Activated CD4-positive, alpha-beta memory T cell treated with anti-CD3 and anti-CD28 coated beads, Interleukin-2, amount 10 ng/mL, durations not matched to agents 7 days and 5 days (primary cell): ENCODE measurements at regions not wholly inside any gene's neighbourhood (a gene's known extent, or its start where the extent isn't known, plus 50 kb on each side); places are given as distances from the start of the nearest gene placed in this dataset.

ENCODE experiments used
- CTCF ChIA-PET: fragments of 350-600 bp; sonication (Branson Sonifier 250); formaldehyde crosslinking; loops from one replicate; lab custom pipeline; 2021; ENCODE audit warnings: antibody characterized with exemption, inconsistent platforms; lab: Charles Lee
- POLR2A ChIA-PET: fragments of 350-600 bp; sonication (Branson Sonifier 250); formaldehyde crosslinking; loops from one replicate; lab custom pipeline; 2021; ENCODE audit warnings: antibody characterized with exemption; lab: Charles Lee
- DNase-seq: peaks from one replicate; pipeline ENCODE4 v3.0.0-alpha.2; 2020
- H3K27ac Mint-ChIP-seq: one replicate; pipeline ENCODE4 v1.8.0; 2021; ENCODE audit warnings: mild to moderate bottlenecking, mixed read lengths
- H3K27me3 Mint-ChIP-seq: one replicate; pipeline ENCODE4 v1.8.0; 2021; ENCODE audit warnings: mixed read lengths
- H3K36me3 Mint-ChIP-seq: one replicate; pipeline ENCODE4 v1.8.0; 2021; ENCODE audit warnings: low read depth, mixed read lengths
- H3K4me1 Mint-ChIP-seq: one replicate; pipeline ENCODE4 v1.8.0; 2021; ENCODE audit warnings: mixed read lengths
- H3K4me3 Mint-ChIP-seq: one replicate; pipeline ENCODE4 v1.8.0; 2021; ENCODE audit warnings: mild to moderate bottlenecking, mixed read lengths
- H3K9me3 Mint-ChIP-seq: one replicate; pipeline ENCODE4 v1.8.0; 2021; ENCODE audit warnings: mixed read lengths

DNA sequence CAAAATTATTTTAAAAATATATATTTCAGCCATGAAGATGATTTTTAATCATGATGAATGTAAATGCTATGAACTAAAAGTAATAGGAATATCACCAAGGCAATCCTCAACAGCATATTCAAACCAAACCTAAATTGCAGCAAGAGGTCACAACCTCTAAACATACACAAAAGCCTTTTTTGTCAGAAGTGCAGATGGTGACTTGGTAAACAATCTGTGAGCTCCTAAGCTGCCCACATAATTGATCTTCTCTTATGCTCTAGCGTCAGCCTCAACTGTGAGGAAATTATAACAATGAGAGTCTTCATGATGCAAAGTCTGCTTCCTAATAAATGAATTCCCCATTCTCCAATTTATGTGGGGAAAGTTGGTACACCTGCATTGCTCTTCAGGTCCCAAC, 113.2 kb downstream of the TSN start:
- H3K36me3 Mint-ChIP-seq: no peaks in the 10 kb centered on the region
- CTCF ChIA-PET: no interaction called here
- no peaks in the 10 kb centered on the region for H3K4me1 Mint-ChIP-seq
- POLR2A ChIA-PET: no interaction called here
- H3K27ac Mint-ChIP-seq: no peak overlapping the region
- no peaks in the 10 kb centered on the region for H3K9me3 Mint-ChIP-seq
- H3K4me3 Mint-ChIP-seq: no peak overlapping the region
- no peak for DNase-seq
- H3K27me3 Mint-ChIP-seq: peaks cover 3% of the 10 kb centered on the region

DNA sequence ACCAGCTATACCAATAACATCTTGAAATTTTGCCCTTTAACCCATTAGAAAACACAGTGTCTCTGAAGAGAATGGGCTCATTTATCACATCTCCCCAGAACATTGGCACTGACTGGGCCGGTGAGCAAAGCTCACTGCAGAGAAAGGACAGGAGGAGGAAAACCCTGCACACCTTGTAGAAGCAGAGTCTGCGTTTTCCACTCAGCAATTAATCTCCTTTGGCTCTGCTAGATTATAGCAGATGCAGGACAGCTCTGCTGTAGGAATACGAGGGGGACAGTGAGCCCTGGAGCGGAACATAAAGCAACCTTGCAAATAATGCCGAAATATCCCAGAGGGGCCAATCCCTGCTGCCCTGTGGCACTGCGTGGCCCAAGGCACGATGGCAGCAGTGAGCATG, 113.9 kb downstream of the TSN start:
- Mint-ChIP-seq H3K4me1 (no peaks in the 10 kb centered on the region), H3K27ac (no peak overlapping the region), H3K27me3 (peaks cover 2% of the 10 kb centered on the region), H3K4me3 (no peak overlapping the region), H3K9me3 (no peaks in the 10 kb centered on the region), H3K36me3 (no peaks in the 10 kb centered on the region)
- ChIA-PET POLR2A (no interaction called here), CTCF (no interaction called here)
- DNase-seq: no peak

DNA sequence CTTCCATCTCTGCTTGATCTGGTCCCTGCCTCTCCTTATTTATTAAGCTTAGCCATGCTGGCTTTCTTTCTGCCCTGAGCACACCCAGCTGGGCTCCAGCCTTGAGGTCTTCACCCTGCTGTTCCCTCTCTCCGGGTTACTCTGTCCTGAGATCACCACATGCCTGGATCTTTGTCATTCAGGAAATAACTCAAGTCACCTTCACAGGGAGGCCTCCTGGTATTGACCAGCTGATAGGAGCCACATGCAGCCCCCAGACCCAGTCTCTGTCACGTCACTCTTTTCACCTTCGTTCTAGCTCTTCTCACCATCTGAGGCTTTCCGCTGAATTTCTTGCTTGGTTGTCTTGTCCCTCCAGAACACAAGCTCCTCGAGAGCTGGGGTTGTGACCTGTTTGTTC, 114.4 kb downstream of the TSN start:
- ChIA-PET POLR2A (no interaction called here), CTCF (no interaction called here)
- no peaks in the 10 kb centered on the region for H3K36me3 Mint-ChIP-seq
- H3K4me3 Mint-ChIP-seq: no peak overlapping the region
- H3K4me1 Mint-ChIP-seq: no peaks in the 10 kb centered on the region
- no peak overlapping the region for H3K27ac Mint-ChIP-seq
- no peak for DNase-seq
- H3K27me3 Mint-ChIP-seq: peaks cover 4% of the 10 kb centered on the region
- H3K9me3 Mint-ChIP-seq: no peaks in the 10 kb centered on the region

DNA sequence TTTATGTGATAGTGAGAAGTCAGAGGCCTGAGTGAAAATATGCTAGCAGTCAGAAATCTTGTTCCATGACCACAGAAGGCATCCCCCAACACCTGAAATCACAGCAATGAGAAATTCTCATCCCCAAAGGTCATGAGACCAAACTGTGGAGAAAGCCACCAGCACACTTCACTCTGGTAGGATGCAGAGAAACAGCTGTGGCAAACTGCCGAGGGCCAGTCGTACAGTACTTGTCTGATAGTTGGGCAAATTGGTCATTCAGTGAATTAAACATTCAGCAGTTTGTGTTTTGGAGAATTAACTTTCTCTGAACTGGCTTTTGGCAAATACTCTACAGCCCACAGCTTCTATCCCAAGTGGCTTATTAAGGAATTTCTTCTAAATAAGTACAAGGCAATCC, 117.2 kb downstream of the TSN start:
- H3K4me1 Mint-ChIP-seq: no peaks in the 10 kb centered on the region
- no peak for DNase-seq
- POLR2A ChIA-PET: no interaction called here
- H3K36me3 Mint-ChIP-seq: no peaks in the 10 kb centered on the region
- CTCF ChIA-PET: no interaction called here
- no peaks in the 10 kb centered on the region for H3K9me3 Mint-ChIP-seq
- peaks cover 6% of the 10 kb centered on the region for H3K27me3 Mint-ChIP-seq
- no peak overlapping the region for H3K27ac Mint-ChIP-seq
- no peak overlapping the region for H3K4me3 Mint-ChIP-seq

DNA sequence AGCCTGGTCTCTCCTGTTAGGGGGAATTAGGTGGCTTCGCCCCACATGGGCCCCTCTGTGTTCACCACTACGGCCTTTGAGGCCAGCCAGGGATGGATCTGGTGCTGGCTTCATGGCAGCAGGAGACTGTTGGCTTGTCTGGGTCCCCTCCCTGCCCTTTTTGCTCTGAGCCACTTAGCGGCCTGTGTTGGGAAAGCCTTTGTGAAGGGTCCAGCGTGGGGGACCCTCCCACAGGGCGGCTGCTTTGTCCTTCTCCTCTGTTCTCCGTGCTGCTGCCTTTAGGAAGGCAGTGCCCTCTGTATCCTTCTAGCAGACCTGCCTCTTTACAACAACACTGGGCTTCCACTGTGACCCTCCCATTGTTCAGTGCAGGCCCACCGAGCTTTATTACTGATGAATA, 118.4 kb downstream of the TSN start:
- peaks cover 13% of the 10 kb centered on the region for H3K27me3 Mint-ChIP-seq
- DNase-seq: no peak
- no peak overlapping the region for H3K27ac Mint-ChIP-seq
- H3K36me3 Mint-ChIP-seq: no peaks in the 10 kb centered on the region
- no peaks in the 10 kb centered on the region for H3K4me1 Mint-ChIP-seq
- CTCF ChIA-PET: no interaction called here
- POLR2A ChIA-PET: no interaction called here
- no peaks in the 10 kb centered on the region for H3K9me3 Mint-ChIP-seq
- H3K4me3 Mint-ChIP-seq: no peak overlapping the region

DNA sequence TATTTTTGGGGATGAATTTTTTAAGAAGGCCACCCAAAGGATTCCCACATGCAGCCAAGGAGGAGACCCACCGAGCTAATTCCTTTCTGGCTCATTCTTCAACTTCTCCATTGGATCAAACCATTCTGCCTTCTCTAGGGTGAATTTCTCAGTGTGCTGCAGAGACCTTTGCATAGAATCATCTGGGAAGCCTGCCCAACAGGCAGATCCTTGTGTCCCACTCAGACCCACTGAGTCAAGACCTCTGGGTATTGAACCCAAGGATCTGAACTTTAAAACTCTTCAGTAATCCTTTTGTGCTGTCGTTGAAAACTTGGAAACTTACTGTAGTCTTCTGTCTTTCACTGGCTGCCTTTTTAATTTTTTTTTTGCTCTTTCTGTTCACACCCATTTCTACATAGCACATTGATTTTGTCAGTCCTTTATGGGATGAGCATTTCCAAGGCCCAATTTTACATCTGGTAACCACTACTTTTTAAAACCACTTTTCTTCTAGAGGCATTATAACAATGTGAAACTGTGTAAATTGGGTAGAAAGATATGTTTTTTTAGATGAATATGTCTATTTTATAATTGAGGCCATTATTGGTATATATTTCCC, 120.2 kb downstream of the TSN start:
- Mint-ChIP-seq H3K27ac (no peak overlapping the region), H3K9me3 (no peaks in the 10 kb centered on the region), H3K36me3 (no peaks in the 10 kb centered on the region), H3K4me1 (no peaks in the 10 kb centered on the region), H3K4me3 (no peak overlapping the region), H3K27me3 (peaks cover 13% of the 10 kb centered on the region)
- no peak for DNase-seq
- CTCF ChIA-PET: interaction anchor here (1.3 kb wide), 1 partner anchor 13 kb away, joined by 6 read pairs; no protein-coding TSS in a partner anchor
- POLR2A ChIA-PET: no interaction called here

DNA sequence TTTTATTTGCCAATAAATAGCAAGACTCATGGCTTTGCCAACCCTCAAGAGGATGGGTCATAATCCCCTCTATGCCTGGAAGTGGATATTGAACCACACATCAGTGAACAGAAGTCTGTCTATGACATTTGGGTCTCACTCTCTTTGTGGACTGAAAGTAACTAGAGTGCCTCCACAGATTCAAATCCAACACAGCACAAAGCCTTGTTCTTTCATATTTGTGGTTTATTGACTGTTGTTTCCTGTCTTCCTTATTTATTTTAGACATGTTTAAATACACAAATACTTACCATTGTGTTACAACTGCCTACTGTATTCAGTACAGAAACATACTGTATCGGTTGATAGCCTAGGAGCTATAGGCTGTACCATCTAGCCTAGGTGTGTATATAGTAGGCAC, 121.9 kb downstream of the TSN start:
- H3K27me3 Mint-ChIP-seq: peaks cover 16% of the 10 kb centered on the region
- H3K4me3 Mint-ChIP-seq: no peak overlapping the region
- no peaks in the 10 kb centered on the region for H3K9me3 Mint-ChIP-seq
- no peaks in the 10 kb centered on the region for H3K4me1 Mint-ChIP-seq
- no peaks in the 10 kb centered on the region for H3K36me3 Mint-ChIP-seq
- no peak for DNase-seq
- no peak overlapping the region for H3K27ac Mint-ChIP-seq
- POLR2A ChIA-PET: no interaction called here
- CTCF ChIA-PET: no interaction called here

DNA sequence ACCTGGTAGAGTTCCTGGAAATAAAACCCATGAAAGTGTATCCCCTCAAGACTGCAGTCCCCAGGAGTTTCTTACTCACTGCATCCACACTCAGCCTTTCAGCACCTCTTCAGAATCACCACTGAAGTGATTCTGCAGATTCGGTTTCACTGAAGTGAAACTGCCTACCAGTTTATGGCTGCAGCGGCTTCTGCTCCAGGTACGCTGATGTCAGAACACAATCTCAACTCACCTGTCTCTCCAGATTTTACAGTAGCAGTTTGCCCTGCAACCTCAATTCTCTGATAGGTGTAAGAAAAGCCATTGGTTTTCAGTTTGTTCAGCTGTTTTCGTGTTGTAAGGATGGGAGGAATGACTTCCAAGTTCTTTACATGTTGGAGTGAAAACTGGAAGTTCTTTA, 124.8 kb downstream of the TSN start:
- DNase-seq: no peak

DNA sequence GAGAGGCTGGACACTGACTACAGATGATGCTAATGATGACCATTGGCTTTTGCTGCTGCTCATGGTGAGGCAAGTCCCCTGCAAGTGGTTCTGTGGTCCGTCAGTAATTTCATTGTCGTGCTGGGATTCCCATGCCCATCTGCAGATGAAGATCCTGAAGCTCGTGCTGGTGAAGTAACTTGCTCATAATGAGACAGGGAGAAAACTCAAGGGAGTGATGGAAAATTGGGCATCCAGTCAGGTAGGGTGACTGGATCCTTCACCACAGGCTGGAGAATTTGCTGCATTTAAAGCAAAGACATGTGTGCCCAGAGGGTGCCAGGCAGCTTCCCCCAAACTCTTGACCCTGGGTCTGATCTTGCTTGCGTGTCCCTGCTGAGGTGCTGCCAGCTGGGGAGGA, 125.6 kb downstream of the TSN start:
- CTCF ChIA-PET: no interaction called here
- no peak for DNase-seq
- H3K4me3 Mint-ChIP-seq: no peak overlapping the region

More for the DNA sequence above, 124.8 kb downstream of the TSN start:
- POLR2A ChIA-PET: no interaction called here
- CTCF ChIA-PET: no interaction called here
- Mint-ChIP-seq H3K4me3 (no peak overlapping the region), H3K27ac (no peak overlapping the region), H3K9me3 (no peaks in the 10 kb centered on the region), H3K4me1 (no peaks in the 10 kb centered on the region), H3K27me3 (peaks cover 21% of the 10 kb centered on the region), H3K36me3 (no peaks in the 10 kb centered on the region)

DNA sequence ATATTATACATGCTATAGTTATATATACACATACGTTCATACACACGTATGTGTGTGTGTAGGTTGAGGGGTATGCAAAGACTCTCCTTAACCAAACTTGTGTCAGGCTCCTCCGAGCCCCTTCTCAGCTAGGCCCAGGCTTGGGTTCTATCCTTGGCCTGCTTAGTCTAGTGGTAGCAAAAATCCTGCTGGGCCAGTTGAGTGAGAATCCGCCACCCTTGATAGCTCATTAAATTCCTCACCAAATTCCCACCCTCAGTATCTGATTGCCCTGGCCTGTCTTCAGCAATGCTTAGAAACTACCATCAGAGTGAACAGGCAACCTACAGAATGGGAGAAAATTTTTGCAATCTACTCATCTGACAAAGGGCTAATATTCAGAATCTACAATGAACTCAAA, 126.5 kb downstream of the TSN start:
- DNase-seq: no peak
- Mint-ChIP-seq H3K9me3 (no peaks in the 10 kb centered on the region), H3K4me3 (no peak overlapping the region), H3K27me3 (peaks cover 24% of the 10 kb centered on the region), H3K36me3 (no peaks in the 10 kb centered on the region), H3K27ac (no peak overlapping the region), H3K4me1 (no peaks in the 10 kb centered on the region)
- POLR2A ChIA-PET: no interaction called here
- CTCF ChIA-PET: no interaction called here

More for the DNA sequence above, 125.6 kb downstream of the TSN start:
- no peak overlapping the region for H3K27ac Mint-ChIP-seq
- no peaks in the 10 kb centered on the region for H3K36me3 Mint-ChIP-seq
- H3K4me1 Mint-ChIP-seq: no peaks in the 10 kb centered on the region
- POLR2A ChIA-PET: no interaction called here
- peaks cover 20% of the 10 kb centered on the region for H3K27me3 Mint-ChIP-seq
- H3K9me3 Mint-ChIP-seq: no peaks in the 10 kb centered on the region

DNA sequence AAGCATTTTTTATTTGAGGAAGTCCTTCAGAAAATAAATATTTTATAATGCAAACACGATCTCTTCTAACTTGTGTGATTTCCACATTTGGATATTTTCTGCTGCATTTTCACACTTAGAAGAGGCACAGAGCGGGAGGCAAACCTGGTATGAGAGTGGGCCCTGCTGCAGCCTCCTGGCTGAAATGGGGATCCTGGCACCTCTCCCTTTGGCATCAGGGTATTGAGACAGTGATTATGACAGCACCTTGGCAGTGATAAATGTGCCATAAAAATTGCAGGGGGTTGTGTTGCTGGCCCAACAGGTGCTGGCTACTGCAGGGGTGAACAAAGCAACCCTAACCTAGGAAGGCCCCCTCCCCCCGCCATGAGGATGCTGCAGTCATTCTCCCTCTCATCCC, 128.6 kb downstream of the TSN start:
- ChIA-PET POLR2A (no interaction called here), CTCF (no interaction called here)
- no peak for DNase-seq
- Mint-ChIP-seq H3K36me3 (no peaks in the 10 kb centered on the region), H3K9me3 (no peaks in the 10 kb centered on the region), H3K27me3 (peaks cover 16% of the 10 kb centered on the region), H3K4me3 (no peak overlapping the region), H3K4me1 (no peaks in the 10 kb centered on the region), H3K27ac (no peak overlapping the region)

DNA sequence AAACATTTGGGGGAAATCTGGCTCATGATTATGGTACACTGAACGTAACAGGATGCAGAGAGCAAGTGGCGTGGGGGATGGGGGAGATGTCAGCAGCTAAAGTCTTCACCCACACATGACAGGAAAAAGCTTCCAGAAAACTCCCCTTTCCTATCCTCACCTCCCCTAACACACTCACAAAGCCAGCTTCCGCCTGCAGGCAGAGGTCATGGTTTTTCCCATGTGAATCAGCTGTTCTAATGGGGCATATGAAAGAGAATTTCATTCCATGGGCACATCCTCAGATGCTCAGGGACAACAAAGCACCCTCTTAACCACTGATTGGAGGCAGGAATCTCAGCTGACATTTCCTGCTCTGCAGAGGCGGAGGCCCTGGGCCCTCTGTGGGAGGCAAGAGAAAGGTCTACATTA, 129.1 kb downstream of the TSN start:
- H3K9me3 Mint-ChIP-seq: no peaks in the 10 kb centered on the region
- DNase-seq: no peak
- CTCF ChIA-PET: no interaction called here
- no peak overlapping the region for H3K4me3 Mint-ChIP-seq
- H3K4me1 Mint-ChIP-seq: no peaks in the 10 kb centered on the region
- POLR2A ChIA-PET: no interaction called here
- no peaks in the 10 kb centered on the region for H3K36me3 Mint-ChIP-seq
- H3K27ac Mint-ChIP-seq: no peak overlapping the region
- H3K27me3 Mint-ChIP-seq: peaks cover 16% of the 10 kb centered on the region

DNA sequence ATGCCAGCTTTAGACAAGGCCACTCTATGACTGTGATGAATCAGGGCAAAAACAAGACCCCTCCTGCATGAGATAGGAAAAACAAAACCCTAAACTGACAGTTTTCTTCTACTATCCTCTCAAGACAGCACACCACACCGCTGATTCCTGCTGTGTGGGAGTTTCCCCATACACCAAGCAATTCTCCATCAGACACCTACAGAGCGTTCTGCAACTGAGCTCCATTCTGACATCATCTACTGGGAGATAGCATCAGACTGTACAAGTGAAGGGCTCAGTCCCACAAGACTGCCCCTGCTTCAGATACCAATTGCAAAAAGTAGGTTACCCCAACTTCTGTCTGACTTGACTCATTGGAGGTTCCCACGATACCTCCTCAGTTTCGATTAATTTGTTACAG, 130.6 kb downstream of the TSN start:
- no peak for DNase-seq
- CTCF ChIA-PET: no interaction called here
- POLR2A ChIA-PET: no interaction called here
- no peak overlapping the region for H3K27ac Mint-ChIP-seq
- no peaks in the 10 kb centered on the region for H3K4me1 Mint-ChIP-seq
- no peaks in the 10 kb centered on the region for H3K9me3 Mint-ChIP-seq
- H3K27me3 Mint-ChIP-seq: peaks cover 14% of the 10 kb centered on the region
- H3K36me3 Mint-ChIP-seq: no peaks in the 10 kb centered on the region
- H3K4me3 Mint-ChIP-seq: no peak overlapping the region

DNA sequence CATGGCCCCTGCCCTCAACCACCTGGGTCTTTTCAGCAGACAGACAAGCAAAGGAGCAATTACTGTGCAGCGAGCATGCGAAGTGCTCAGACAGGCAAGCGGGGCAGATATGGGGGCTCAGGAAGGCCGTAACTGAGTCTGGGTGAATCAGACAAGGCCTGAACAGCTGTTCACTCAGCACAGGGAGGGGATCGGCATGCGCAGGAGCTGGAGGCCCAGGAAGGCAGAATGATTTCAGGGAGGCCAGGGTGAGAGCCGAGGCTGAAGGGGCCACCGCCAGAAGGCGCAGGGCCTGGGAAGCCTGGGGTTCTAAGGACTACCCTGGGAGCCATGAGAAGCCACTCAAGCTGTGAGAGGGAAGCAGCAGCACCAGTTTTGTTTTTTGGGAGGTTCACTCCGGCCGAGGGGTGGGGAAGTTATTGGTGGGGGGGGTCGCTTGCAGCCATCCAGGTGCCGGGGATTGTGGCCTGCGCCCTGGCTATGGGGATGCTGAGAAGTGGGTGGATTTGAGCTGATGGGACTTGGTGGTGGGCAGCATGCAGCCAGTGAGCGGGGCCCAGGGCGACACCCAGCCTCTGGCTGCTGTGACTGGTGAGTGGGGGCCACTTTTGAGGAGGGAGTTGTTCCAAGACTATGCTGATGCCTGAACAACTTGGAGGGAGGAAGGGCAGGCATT, 132.2 kb downstream of the TSN start:
- POLR2A ChIA-PET: no interaction called here

More for the DNA sequence above, 132.2 kb downstream of the TSN start:
- Mint-ChIP-seq H3K27ac (no peak overlapping the region), H3K36me3 (no peaks in the 10 kb centered on the region), H3K4me3 (no peak overlapping the region), H3K27me3 (peaks cover 11% of the 10 kb centered on the region), H3K9me3 (no peaks in the 10 kb centered on the region), H3K4me1 (no peaks in the 10 kb centered on the region)
- CTCF ChIA-PET: no interaction called here
- DNase-seq: no peak
